Neural crest cell (in vitro differentiated cells): ENCODE measurements at regions not wholly inside any gene's neighbourhood (a gene's known extent, or its start where the extent isn't known, plus 50 kb on each side); places are given as distances from the start of the nearest gene placed in this dataset.

Experiments
- DNase-seq: peaks from one replicate; pipeline ENCODE4 v3.0.0; 2021; ENCODE audit warnings: low read depth, mixed read lengths, low spot score
- H3K27ac Mint-ChIP-seq: one replicate; pipeline ENCODE4 v1.8.0; 2021; ENCODE audit warnings: mild to moderate bottlenecking, mixed read lengths; ENCODE audit not compliant: unreplicated experiment
- H3K27me3 Mint-ChIP-seq: 2 replicates; pipeline ENCODE4 v1.8.0; 2021; ENCODE audit warnings: low read depth, mild to moderate bottlenecking, mixed read lengths
- H3K36me3 Mint-ChIP-seq: 2 replicates; pipeline ENCODE4 v1.8.0; 2021; ENCODE audit warnings: low read depth, mild to moderate bottlenecking, mixed read lengths
- H3K4me1 Mint-ChIP-seq: 2 replicates; pipeline ENCODE4 v1.8.0; 2021; ENCODE audit warnings: mixed read lengths
- H3K4me3 Mint-ChIP-seq: one replicate; pipeline ENCODE4 v1.8.0; 2021; ENCODE audit warnings: mild to moderate bottlenecking, mixed read lengths
- H3K9me3 Mint-ChIP-seq: 2 replicates; pipeline ENCODE4 v1.8.0; 2021; ENCODE audit warnings: mixed read lengths
- CTCF ChIP-seq: fragments of 200-600 bp; sonication (generic); conservative IDR thresholded peaks from 2 replicates; pipeline ENCODE4 v1.5.0; 2021; ENCODE audit warnings: antibody characterized with exemption, mild to moderate bottlenecking

GRCh38 chr1:29708796-29709703, 472.7 kb downstream of the PTPRU start:
- DNase-seq: no peak
- Mint-ChIP-seq H3K27ac (no peak overlapping the region), H3K4me1 (peaks cover 39% of the 10 kb centered on the region), H3K27me3 (peaks cover 6% of the 10 kb centered on the region), H3K9me3 (no peaks in the 10 kb centered on the region), H3K36me3 (no peaks in the 10 kb centered on the region), H3K4me3 (peak overlapping the region; percentile 54)
- no peak for TF ChIP-seq CTCF

GRCh38 chr1:29708381-29708780, 472.1 kb downstream of the PTPRU start:
- Mint-ChIP-seq H3K4me1 (peaks cover 45% of the 10 kb centered on the region), H3K9me3 (no peaks in the 10 kb centered on the region), H3K27me3 (peaks cover 6% of the 10 kb centered on the region), H3K4me3 (peak overlapping the region; percentile 54), H3K36me3 (no peaks in the 10 kb centered on the region), H3K27ac (peak overlapping the region; percentile 24)
- TF ChIP-seq CTCF: no peak
- DNase-seq: no peak

- H3K27ac Mint-ChIP-seq: peak overlapping the region; percentile 24
- DNase-seq: no peak
- H3K27me3 Mint-ChIP-seq: peaks cover 6% of the 10 kb centered on the region
- H3K4me3 Mint-ChIP-seq: peak overlapping the region; percentile 23
- H3K36me3 Mint-ChIP-seq: no peaks in the 10 kb centered on the region
- H3K9me3 Mint-ChIP-seq: no peaks in the 10 kb centered on the region
- H3K4me1 Mint-ChIP-seq: peaks cover 50% of the 10 kb centered on the region
- no peak for TF ChIP-seq CTCF
Observed at GRCh38 chr1:29707796-29708195, 471.5 kb downstream of the PTPRU start.

- H3K36me3 Mint-ChIP-seq: no peaks in the 10 kb centered on the region
- TF ChIP-seq CTCF: peak; percentile 52
- H3K27ac Mint-ChIP-seq: no peak overlapping the region
- H3K4me3 Mint-ChIP-seq: no peak overlapping the region
- peaks cover 6% of the 10 kb centered on the region for H3K27me3 Mint-ChIP-seq
- H3K4me1 Mint-ChIP-seq: peaks cover 46% of the 10 kb centered on the region
- peak; percentile 52 for DNase-seq
- H3K9me3 Mint-ChIP-seq: no peaks in the 10 kb centered on the region
Observed at GRCh38 chr1:29706936-29707335, 470.6 kb downstream of the PTPRU start.

- no peak overlapping the region for H3K27ac Mint-ChIP-seq
- H3K4me1 Mint-ChIP-seq: peaks cover 35% of the 10 kb centered on the region
Observed at GRCh38 chr1:29704430-29704829, 468.1 kb downstream of the PTPRU start.

More at GRCh38 chr1:29704430-29704829, 468.1 kb downstream of the PTPRU start:
- Mint-ChIP-seq H3K4me3 (no peak overlapping the region), H3K36me3 (no peaks in the 10 kb centered on the region), H3K27me3 (peaks cover 6% of the 10 kb centered on the region), H3K9me3 (no peaks in the 10 kb centered on the region)
- no peak for TF ChIP-seq CTCF
- DNase-seq: no peak
